LNCaP clone FGC (cell line): ENCODE measurements at regions not wholly inside any gene's neighbourhood (a gene's known extent, or its start where the extent isn't known, plus 50 kb on each side); places are given as distances from the start of the nearest gene placed in this dataset.

Experiments used
- DNase-seq: peaks from one replicate; pipeline ENCODE4 v3.0.0-alpha.2; 2011; ENCODE audit warnings: low read depth
- H3K4me3 ChIP-seq: 2 replicates; pipeline ENCODE4 v1.5.1; 2011; ENCODE audit warnings: mild to moderate bottlenecking, low read depth, low read length, control low read depth
- CTCF ChIP-seq: IDR thresholded peaks from 2 replicates; pipeline ENCODE4 v1.5.1; 2012; ENCODE audit warnings: mild to moderate bottlenecking; ENCODE audit not compliant: control insufficient read depth, insufficient read depth; ENCODE audit errors: extremely low read depth

GRCh38 chr22:40122792-40123191, 54.9 kb upstream of the TNRC6B start:
- TF ChIP-seq CTCF = no peak
- H3K4me3 ChIP-seq = no peak overlapping the region
- DNase-seq = no peak

GRCh38 chr22:40123387-40123786, 54.3 kb upstream of the TNRC6B start:
- no peak for DNase-seq
- TF ChIP-seq CTCF = no peak
- no peak overlapping the region for H3K4me3 ChIP-seq
